Activated CD4-positive, alpha-beta T cell treated with anti-CD3 and anti-CD28 coated beads for 36 hours (primary cell): ENCODE measurements at regions not wholly inside any gene's neighbourhood (a gene's known extent, or its start where the extent isn't known, plus 50 kb on each side); places are given as distances from the start of the nearest gene placed in this dataset.

Source experiments
- ATAC-seq: fragments of 200-7000 bp; cut with Tn5 transposase; one replicate; pipeline ENCODE4 v1.10.0; 2021; ENCODE audit warnings: mild to moderate bottlenecking, moderate library complexity
- CTCF ChIA-PET: fragments of 350-600 bp; sonication (Branson Sonifier 250); formaldehyde crosslinking; loops from one replicate; lab custom pipeline; 2021; ENCODE audit warnings: antibody characterized with exemption; lab: Charles Lee
- POLR2A ChIA-PET: fragments of 350-600 bp; sonication (Branson Sonifier 250); formaldehyde crosslinking; loops from one replicate; lab custom pipeline; 2021; ENCODE audit warnings: antibody characterized with exemption, inconsistent platforms; lab: Charles Lee
- DNase-seq: peaks from one replicate; pipeline ENCODE4 v3.0.0-alpha.2; 2020
- H3K27ac Mint-ChIP-seq: one replicate; pipeline ENCODE4 v1.8.0; 2021; ENCODE audit warnings: mixed read lengths
- H3K27me3 Mint-ChIP-seq: one replicate; pipeline ENCODE4 v1.8.0; 2021; ENCODE audit warnings: mixed read lengths
- H3K36me3 Mint-ChIP-seq: one replicate; pipeline ENCODE4 v1.8.0; 2021; ENCODE audit warnings: low read depth, mixed read lengths
- H3K4me1 Mint-ChIP-seq: one replicate; pipeline ENCODE4 v1.8.0; 2021; ENCODE audit warnings: mixed read lengths
- H3K4me3 Mint-ChIP-seq: one replicate; pipeline ENCODE4 v1.8.0; 2021; ENCODE audit warnings: mild to moderate bottlenecking, moderate library complexity, mixed read lengths
- H3K9me3 Mint-ChIP-seq: one replicate; pipeline ENCODE4 v1.8.0; 2021; ENCODE audit warnings: low read depth, mixed read lengths
- intact Hi-C, 2 experiments: fragments of 100-400 bp; cut with DNase I in 1 of 2; cut with micrococcal nuclease in 1 of 2; formaldehyde crosslinking; loops; one replicate each; pipeline versions ENCODE4 v1.14.2 to v1.15.1; 2022 to 2024; cut with DNase I, micrococcal nuclease

DNA sequence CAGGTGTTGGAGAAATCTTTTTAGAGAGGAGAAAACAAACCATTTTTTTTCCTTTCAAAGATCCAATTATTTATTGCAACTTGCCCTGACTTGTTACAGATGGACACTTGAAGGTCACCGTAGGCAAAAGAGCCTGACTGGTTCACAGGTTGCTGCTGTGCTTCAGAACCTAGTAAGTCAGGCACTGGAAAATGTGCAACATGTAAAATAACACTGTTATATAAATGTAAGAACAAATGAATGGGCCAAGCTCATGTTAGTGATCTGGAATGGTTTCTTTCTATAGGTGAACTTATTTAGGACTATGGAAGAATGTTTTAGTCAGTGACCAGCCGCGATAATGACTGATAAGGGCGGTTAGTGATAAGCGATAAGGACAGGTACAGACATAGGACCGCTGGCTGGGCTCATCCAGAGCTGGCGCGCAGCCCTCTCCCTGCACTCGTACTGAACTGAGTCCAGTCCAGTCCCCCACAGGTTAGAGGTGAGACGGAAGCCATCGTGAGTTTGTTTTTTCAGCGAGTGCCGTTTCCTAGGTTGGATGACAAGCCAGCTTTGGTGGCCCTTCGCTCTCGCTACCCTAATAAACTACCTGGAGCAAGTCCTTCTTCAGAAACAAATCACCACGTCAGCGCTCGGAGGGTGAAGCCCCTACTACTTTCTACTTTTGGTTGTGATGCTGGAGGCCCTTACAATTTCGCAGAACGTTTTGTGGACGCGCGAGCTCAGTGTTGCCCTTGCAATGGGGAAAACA, 94.4 kb upstream of the PRDM1 start:
- ATAC-seq, result peak; percentile 20
- ChIA-PET POLR2A (interaction anchor here (1.0 to 2.5 kb wide), 2 partner anchors 9 to 91 kb away, joined by 11 to 17 read pairs; no protein-coding TSS in a partner anchor), CTCF (interaction anchor here (0.8 to 6.4 kb wide), 12 partner anchors 9 to 341 kb away, joined by 3 to 49 read pairs (median 6); partner anchors contain the start of gene PRDM1)
- peaks cover 32% of the 10 kb centered on the region for H3K4me1 Mint-ChIP-seq
- H3K27me3 Mint-ChIP-seq, result peaks cover 63% of the 10 kb centered on the region
- H3K4me3 Mint-ChIP-seq, result peak overlapping the region; percentile 88
- peak overlapping the region; percentile 91 for H3K27ac Mint-ChIP-seq
- H3K9me3 Mint-ChIP-seq, result no peaks in the 10 kb centered on the region
- peaks cover 2% of the 10 kb centered on the region for H3K36me3 Mint-ChIP-seq
- DNase-seq, result peak; percentile 62
- intact Hi-C loops, result loop anchor here (1.0 to 10.0 kb wide), 11 partner anchors 10 to 523 kb away; partner anchors contain the start of gene ATG5 (in 1 of the 2)

DNA sequence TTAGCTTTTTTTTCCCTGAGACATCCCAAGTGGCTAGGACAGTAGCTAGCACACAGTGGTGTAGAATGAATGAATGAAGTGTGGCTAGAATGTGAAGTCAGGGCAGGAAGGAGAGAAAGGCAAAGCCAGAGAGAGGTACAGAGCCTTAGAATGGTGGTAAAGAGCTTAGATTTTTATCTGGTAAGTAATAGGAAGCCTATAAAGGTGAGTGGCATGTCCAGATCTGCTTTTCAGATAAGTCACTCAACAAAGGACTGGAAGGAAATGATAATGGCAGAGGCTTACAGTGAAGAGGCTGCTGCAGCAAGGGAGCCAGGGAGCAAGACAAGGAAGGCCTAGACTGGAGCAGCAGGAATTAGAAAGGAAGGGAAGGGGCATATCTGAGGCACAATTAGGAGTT, 96.0 kb upstream of the PRDM1 start:
- H3K36me3 Mint-ChIP-seq, result peaks cover 2% of the 10 kb centered on the region
- no peak for ATAC-seq
- H3K9me3 Mint-ChIP-seq, result no peaks in the 10 kb centered on the region
- intact Hi-C loops, result loop anchor here (5.0 to 10.0 kb wide), 8 partner anchors 92 to 525 kb away; partner anchors contain the start of gene ATG5 (in 1 of the 2)
- peaks cover 33% of the 10 kb centered on the region for H3K4me1 Mint-ChIP-seq
- ChIA-PET POLR2A (interaction anchor here (0.5 kb wide), 1 partner anchor 10 kb away, joined by 3 read pairs; no protein-coding TSS in a partner anchor), CTCF (interaction anchor here (0.6 to 6.4 kb wide), 3 partner anchors 8 to 233 kb away, joined by 3 to 42 read pairs (median 4); no protein-coding TSS in a partner anchor)
- DNase-seq, result no peak
- H3K27me3 Mint-ChIP-seq, result peaks cover 64% of the 10 kb centered on the region
- H3K27ac Mint-ChIP-seq, result no peak overlapping the region
- H3K4me3 Mint-ChIP-seq, result no peak overlapping the region

DNA sequence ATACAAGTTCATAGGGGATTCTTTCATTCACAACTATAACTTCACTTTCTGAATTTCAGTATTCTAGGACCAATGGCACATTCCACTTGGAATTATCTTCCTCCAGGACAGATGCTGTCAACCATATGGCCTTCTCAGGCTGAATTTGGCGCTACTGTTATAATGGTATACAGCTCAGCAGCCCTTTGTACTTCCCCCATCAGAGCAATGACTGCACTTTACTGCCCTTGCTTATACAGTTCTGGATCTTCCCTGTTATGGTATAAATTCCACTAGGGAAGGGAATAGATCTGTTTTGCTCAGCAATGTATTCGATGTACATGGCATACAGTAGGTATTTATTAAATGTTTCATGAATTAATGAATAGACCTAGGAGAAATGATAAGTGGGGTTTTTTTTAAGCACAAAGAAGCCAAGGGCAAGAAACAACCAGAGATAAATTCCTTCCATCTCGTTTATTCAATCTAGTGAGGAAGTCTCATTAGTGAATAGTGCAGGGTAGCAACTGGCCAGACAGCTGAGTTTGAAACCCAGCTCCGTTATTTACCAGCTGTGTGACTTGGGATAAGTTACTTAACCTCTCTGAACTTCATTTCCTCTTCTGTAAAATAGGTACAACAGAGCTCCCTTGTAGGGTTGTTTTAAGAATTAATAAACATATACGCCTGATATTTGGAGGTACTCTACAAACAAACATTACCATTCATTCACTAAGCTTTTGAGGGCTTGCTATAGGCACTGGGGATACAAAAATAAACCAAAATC, 97.1 kb upstream of the PRDM1 start:
- no peak for DNase-seq
- peaks cover 2% of the 10 kb centered on the region for H3K36me3 Mint-ChIP-seq
- H3K4me1 Mint-ChIP-seq, result peaks cover 28% of the 10 kb centered on the region
- ChIA-PET CTCF (interaction anchor here (0.7 to 1.2 kb wide), 2 partner anchors 7 to 68 kb away, joined by 3 to 4 read pairs; no protein-coding TSS in a partner anchor), POLR2A (no interaction called here)
- H3K9me3 Mint-ChIP-seq, result no peaks in the 10 kb centered on the region
- intact Hi-C loops, result no loop called here
- ATAC-seq, result no peak
- no peak overlapping the region for H3K27ac Mint-ChIP-seq
- peaks cover 67% of the 10 kb centered on the region for H3K27me3 Mint-ChIP-seq
- H3K4me3 Mint-ChIP-seq, result no peak overlapping the region

DNA sequence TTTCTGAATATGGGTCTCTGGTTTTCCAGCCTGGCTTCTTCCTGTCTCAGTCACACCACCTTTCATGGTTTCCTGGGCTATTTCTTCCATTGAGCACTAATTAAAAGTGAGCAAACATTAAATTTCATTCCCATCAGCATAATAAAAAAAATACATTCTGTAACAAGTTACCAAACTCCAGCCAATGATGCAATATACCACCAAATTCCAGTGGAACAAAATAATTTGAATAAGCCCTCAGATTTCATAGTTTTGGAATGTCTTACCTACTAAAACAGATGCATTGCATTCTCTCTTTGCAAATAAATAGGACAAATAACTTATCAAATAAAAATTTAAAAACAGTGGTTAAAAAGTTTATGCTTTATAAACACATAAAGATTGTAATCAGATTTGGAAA, 97.8 kb upstream of the PRDM1 start:
- Mint-ChIP-seq H3K27ac (no peak overlapping the region), H3K9me3 (no peaks in the 10 kb centered on the region), H3K36me3 (no peaks in the 10 kb centered on the region), H3K4me1 (peaks cover 21% of the 10 kb centered on the region), H3K27me3 (peaks cover 65% of the 10 kb centered on the region), H3K4me3 (no peak overlapping the region)
- CTCF ChIA-PET, result no interaction called here
- intact Hi-C loops, result no loop called here
- POLR2A ChIA-PET, result no interaction called here
- ATAC-seq, result no peak
- no peak for DNase-seq

DNA sequence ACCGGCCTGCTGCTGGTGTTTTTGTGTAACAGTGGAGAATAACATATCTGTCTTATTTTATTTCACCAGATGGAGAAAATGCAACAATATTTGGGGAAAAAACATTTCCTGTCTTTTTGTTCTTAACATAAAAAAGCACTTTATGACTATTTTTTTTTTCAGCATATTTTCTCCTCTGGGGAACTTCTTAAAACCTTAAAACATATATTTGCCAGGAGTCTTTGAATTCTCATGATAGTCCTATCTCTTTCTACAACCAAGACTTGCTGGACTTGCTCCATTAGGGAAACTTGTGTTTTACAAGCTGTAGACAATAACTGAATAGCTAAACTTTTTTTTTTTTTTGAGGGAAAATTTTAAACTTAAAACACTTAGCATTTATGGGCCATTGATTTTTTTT, 98.6 kb upstream of the PRDM1 start:
- intact Hi-C loops, result no loop called here
- Mint-ChIP-seq H3K27ac (no peak overlapping the region), H3K9me3 (no peaks in the 10 kb centered on the region), H3K4me3 (no peak overlapping the region), H3K27me3 (peaks cover 69% of the 10 kb centered on the region), H3K36me3 (no peaks in the 10 kb centered on the region), H3K4me1 (peaks cover 19% of the 10 kb centered on the region)
- ChIA-PET CTCF (interaction anchor here (0.7 to 1.5 kb wide), 2 partner anchors 236 to 556 kb away, joined by 3 to 5 read pairs; no protein-coding TSS in a partner anchor), POLR2A (interaction anchor here (0.6 kb wide), 1 partner anchor 222 kb away, joined by 3 read pairs; no protein-coding TSS in a partner anchor)
- DNase-seq (no peak), ATAC-seq (no peak)

DNA sequence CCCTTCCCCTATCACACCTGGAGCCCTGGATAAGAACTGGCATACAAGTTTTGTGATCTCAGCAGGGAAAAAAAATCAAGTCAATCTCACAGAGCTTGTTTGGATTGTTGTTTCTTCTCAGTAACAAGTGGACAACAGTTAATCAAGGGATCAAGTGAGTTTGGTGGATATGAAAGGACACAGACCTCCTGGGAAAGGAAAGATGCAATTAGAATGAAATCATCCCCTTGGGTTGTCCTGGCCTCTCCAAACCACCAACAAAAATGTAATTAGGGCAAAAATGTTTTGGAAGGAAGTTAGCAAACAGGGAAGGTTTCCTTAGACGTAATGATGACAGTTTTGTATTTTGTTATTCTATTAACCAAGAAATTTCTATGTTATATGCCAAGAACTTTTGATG, 99.1 kb upstream of the PRDM1 start:
- intact Hi-C loops, result no loop called here

DNA sequence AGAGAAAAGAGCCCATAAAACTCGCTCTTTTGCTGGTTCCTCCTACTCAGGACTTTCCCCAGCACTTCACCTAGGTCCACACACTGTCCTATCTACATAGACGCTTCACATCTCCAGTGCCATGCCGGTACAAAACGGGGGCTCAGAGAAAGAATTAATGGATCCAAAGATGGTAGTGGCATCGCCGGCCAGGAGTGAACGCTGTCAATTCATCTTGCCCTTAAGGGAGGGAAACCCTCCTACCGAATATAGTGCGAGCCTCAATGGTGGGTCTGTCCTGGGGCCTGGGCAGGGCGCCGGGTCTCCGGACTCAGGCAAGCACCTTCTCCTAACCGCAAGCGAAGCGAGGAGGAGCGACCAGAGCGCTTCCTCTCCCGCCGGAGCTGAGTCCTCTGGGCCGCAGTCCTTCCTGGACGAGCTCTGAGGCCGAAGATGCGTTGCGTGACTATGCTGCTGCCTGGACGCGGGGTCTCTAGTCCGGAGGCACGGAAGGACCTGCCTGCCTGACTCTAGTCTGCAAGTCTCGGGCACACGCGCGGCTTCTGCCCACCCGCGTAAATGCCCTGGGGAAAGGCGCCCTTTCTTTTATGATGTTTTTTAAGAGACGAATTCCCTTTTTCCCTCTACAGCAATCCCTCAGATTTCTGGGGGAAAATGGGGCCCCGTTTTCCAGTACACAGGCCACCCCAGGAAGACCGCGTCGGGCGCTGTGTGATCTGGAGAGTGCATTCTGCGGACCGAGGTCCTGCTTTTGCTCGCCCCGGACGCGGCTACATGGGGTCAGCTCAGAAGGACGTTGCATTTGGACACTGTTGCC, 100.1 kb upstream of the PRDM1 start:
- POLR2A ChIA-PET, result no interaction called here
- Mint-ChIP-seq H3K9me3 (no peaks in the 10 kb centered on the region), H3K4me1 (peaks cover 22% of the 10 kb centered on the region), H3K27ac (no peak overlapping the region), H3K4me3 (peak overlapping the region; percentile 31), H3K36me3 (no peaks in the 10 kb centered on the region), H3K27me3 (peaks cover 74% of the 10 kb centered on the region)
- intact Hi-C loops, result no loop called here
- ATAC-seq (no peak), DNase-seq (peak; percentile 22)
- CTCF ChIA-PET, result interaction anchor here (0.6 to 1.5 kb wide), 2 partner anchors 57 to 237 kb away, joined by 3 to 5 read pairs; no protein-coding TSS in a partner anchor

More for the DNA sequence above, 99.1 kb upstream of the PRDM1 start:
- no peaks in the 10 kb centered on the region for H3K36me3 Mint-ChIP-seq
- ChIA-PET POLR2A (interaction anchor here (0.6 kb wide), 1 partner anchor 222 kb away, joined by 3 read pairs; no protein-coding TSS in a partner anchor), CTCF (interaction anchor here (0.7 to 1.5 kb wide), 2 partner anchors 236 to 555 kb away, joined by 3 to 5 read pairs; no protein-coding TSS in a partner anchor)
- H3K27ac Mint-ChIP-seq, result no peak overlapping the region
- ATAC-seq, result no peak
- H3K9me3 Mint-ChIP-seq, result no peaks in the 10 kb centered on the region
- H3K4me3 Mint-ChIP-seq, result no peak overlapping the region
- H3K4me1 Mint-ChIP-seq, result peaks cover 20% of the 10 kb centered on the region
- peaks cover 73% of the 10 kb centered on the region for H3K27me3 Mint-ChIP-seq
- DNase-seq, result no peak

DNA sequence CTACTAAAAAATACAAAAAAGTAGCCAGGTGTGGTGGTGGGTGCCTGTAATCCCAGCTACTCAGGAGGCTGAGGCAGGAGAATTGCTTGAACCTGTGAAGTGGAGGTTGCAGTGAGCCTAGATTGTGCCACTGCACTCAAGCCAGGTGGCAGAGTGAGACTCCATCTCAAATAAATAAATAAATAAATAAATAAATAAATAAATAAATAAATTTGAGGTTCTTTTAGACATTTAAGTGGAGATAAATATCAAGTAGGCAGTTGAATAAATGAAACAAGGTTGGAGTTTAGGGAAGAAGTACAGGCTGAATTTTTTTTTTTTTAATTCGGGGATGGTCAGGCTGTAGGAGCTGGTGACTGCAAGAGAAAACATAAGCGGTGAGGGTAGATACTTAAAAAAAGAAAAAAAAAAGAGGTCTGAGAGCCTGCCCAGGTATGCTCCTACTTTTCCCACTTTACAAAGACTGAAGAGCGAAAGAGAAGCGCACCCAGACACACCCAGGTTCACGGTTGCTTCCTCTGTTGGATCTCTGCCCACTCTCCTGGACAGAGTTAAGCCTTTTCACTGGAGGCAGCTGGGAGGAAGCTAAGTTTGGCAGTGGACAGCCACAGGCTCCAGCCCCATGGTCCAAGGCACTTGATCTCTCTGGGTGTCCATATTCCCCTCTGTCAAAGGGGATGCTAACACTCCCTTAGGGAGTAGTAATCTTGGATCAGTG, 100.9 kb upstream of the PRDM1 start:
- Mint-ChIP-seq H3K27ac (no peak overlapping the region), H3K9me3 (no peaks in the 10 kb centered on the region), H3K4me1 (peaks cover 24% of the 10 kb centered on the region), H3K4me3 (peak overlapping the region; percentile 31), H3K36me3 (no peaks in the 10 kb centered on the region), H3K27me3 (peaks cover 74% of the 10 kb centered on the region)
- intact Hi-C loops, result no loop called here
- ChIA-PET CTCF (interaction anchor here (0.6 kb wide), 1 partner anchor 58 kb away, joined by 3 read pairs; no protein-coding TSS in a partner anchor), POLR2A (no interaction called here)
- DNase-seq (no peak), ATAC-seq (no peak)

DNA sequence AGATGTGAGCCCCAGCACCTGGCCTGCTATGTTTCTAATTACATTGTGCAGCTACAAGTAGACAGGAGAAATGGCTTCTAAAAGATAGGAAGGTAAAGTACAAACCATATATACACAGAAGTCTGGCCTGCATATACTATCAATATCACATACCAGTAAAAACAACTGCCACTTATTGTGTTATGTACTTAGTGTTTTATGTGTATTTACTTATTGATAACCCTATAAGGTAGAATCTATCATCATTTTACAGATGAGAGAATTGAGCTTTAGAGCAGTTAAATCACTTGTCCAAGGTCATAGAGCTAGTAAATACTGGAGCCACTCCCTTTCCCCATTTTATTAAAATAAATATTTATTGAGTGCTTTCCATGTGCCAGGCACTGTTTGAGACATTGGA, 102.4 kb upstream of the PRDM1 start:
- H3K27me3 Mint-ChIP-seq, result peaks cover 67% of the 10 kb centered on the region
- intact Hi-C loops, result loop anchor here in 1 of 2 experiments (1.0 to 5.0 kb wide), 3 partner anchors 63 to 251 kb away; no protein-coding TSS in a partner anchor
- H3K27ac Mint-ChIP-seq, result no peak overlapping the region
- no peak for DNase-seq
- H3K4me3 Mint-ChIP-seq, result no peak overlapping the region
- ChIA-PET CTCF (interaction anchor here (0.7 to 5.1 kb wide), 3 partner anchors 10 to 105 kb away, joined by 3 to 49 read pairs (median 5); no protein-coding TSS in a partner anchor), POLR2A (interaction anchor here (0.6 to 2.9 kb wide), 3 partner anchors 9 to 115 kb away, joined by 3 to 17 read pairs (median 7); no protein-coding TSS in a partner anchor)
- peaks cover 32% of the 10 kb centered on the region for H3K4me1 Mint-ChIP-seq
- ATAC-seq, result no peak
- no peaks in the 10 kb centered on the region for H3K9me3 Mint-ChIP-seq
- no peaks in the 10 kb centered on the region for H3K36me3 Mint-ChIP-seq
